ENCODE measurements at regions not wholly inside any gene's neighbourhood (a gene's known extent, or its start where the extent isn't known, plus 50 kb on each side); places are given as distances from the start of the nearest gene placed in this dataset.

DNA sequence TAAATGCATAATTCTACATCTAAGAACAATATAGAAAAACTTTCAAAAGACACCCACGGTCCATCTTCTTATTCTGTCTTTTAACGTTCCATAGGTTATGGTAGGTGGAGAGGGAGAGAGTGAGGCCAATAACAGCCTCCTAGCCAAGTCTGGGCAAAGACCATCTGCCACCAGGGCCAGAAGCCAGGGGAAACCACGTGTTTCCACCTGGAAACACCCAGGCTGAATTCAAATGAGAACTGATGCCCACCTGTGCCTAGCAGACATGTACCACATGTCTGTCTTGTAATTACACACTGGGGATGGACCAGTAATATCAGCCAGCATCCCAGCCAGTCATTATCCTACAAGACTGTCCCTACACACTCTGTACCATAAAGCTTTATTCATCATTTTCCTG lies 1573.1 kb downstream of the EFNB2 start:
- TF ChIP-seq POLR2AphosphoS5 (IDR thresholded peaks at IDR 0.05; ENCODE audit: low read depth, low read length) = no peak
- TF ChIP-seq SP1 (IDR thresholded peaks at IDR 0.05; ENCODE audit: low read depth) = no peak
- TF ChIP-seq, protein P1, sequence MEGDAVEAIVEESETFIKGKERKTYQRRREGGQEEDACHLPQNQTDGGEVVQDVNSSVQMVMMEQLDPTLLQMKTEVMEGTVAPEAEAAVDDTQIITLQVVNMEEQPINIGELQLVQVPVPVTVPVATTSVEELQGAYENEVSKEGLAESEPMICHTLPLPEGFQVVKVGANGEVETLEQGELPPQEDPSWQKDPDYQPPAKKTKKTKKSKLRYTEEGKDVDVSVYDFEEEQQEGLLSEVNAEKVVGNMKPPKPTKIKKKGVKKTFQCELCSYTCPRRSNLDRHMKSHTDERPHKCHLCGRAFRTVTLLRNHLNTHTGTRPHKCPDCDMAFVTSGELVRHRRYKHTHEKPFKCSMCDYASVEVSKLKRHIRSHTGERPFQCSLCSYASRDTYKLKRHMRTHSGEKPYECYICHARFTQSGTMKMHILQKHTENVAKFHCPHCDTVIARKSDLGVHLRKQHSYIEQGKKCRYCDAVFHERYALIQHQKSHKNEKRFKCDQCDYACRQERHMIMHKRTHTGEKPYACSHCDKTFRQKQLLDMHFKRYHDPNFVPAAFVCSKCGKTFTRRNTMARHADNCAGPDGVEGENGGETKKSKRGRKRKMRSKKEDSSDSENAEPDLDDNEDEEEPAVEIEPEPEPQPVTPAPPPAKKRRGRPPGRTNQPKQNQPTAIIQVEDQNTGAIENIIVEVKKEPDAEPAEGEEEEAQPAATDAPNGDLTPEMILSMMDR (IDR thresholded peaks at IDR 0.05 in 2 of 3, conservative IDR thresholded peaks at IDR 0.05 in 1 of 3; ENCODE audit: borderline replicate concordance in 1 of 3, insufficient read depth in 1 of 3, low read depth in 2 of 3, low read length in 2 of 3) = no peak
- TF ChIP-seq POLR2A (IDR thresholded peaks at IDR 0.05; ENCODE audit: borderline replicate concordance, extremely low read depth, insufficient read depth, insufficient read length) = no peak
- TF ChIP-seq, protein P2, sequence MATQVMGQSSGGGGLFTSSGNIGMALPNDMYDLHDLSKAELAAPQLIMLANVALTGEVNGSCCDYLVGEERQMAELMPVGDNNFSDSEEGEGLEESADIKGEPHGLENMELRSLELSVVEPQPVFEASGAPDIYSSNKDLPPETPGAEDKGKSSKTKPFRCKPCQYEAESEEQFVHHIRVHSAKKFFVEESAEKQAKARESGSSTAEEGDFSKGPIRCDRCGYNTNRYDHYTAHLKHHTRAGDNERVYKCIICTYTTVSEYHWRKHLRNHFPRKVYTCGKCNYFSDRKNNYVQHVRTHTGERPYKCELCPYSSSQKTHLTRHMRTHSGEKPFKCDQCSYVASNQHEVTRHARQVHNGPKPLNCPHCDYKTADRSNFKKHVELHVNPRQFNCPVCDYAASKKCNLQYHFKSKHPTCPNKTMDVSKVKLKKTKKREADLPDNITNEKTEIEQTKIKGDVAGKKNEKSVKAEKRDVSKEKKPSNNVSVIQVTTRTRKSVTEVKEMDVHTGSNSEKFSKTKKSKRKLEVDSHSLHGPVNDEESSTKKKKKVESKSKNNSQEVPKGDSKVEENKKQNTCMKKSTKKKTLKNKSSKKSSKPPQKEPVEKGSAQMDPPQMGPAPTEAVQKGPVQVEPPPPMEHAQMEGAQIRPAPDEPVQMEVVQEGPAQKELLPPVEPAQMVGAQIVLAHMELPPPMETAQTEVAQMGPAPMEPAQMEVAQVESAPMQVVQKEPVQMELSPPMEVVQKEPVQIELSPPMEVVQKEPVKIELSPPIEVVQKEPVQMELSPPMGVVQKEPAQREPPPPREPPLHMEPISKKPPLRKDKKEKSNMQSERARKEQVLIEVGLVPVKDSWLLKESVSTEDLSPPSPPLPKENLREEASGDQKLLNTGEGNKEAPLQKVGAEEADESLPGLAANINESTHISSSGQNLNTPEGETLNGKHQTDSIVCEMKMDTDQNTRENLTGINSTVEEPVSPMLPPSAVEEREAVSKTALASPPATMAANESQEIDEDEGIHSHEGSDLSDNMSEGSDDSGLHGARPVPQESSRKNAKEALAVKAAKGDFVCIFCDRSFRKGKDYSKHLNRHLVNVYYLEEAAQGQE (IDR thresholded peaks at IDR 0.05; ENCODE audit: low read depth) = no peak

Measured in HCT116 (cell line).